T-helper 17 cell (primary cell): ENCODE measurements at regions not wholly inside any gene's neighbourhood (a gene's known extent, or its start where the extent isn't known, plus 50 kb on each side); places are given as distances from the start of the nearest gene placed in this dataset.
"Not testable (repeated sequence)": the region's sequence is repeated elsewhere in the genome, so short reads cannot be mapped to it uniquely, and the experiment has no call there.

Experiments used
- ATAC-seq: fragments of 150-1000 bp; cut with Tn5 transposase; 2 replicates; pipeline ENCODE4 v1.10.0; 2021; ENCODE audit warnings: mild to moderate bottlenecking, moderate library complexity
- DNase-seq, 3 donors: peaks; one replicate each; pipeline versions ENCODE4 v3.0.0 to v3.0.0-alpha.2; 2020 to 2021
- H3K9me3 ChIP-seq: one replicate; pipeline ENCODE4 v1.7.0; 2013; ENCODE audit warnings: low read length, mild to moderate bottlenecking; ENCODE audit not compliant: control insufficient read depth, poor library complexity, severe bottlenecking
- H3K27ac Mint-ChIP-seq: one replicate; pipeline ENCODE4 v1.8.0; 2022; ENCODE audit warnings: mild to moderate bottlenecking, moderate library complexity, mixed read lengths
- H3K27me3 Mint-ChIP-seq: one replicate; pipeline ENCODE4 v1.8.0; 2022; ENCODE audit warnings: mixed read lengths
- H3K36me3 Mint-ChIP-seq: one replicate; pipeline ENCODE4 v1.8.0; 2022; ENCODE audit warnings: low read depth, mixed read lengths
- H3K4me1 Mint-ChIP-seq: one replicate; pipeline ENCODE4 v1.8.0; 2022; ENCODE audit warnings: mild to moderate bottlenecking, mixed read lengths
- H3K4me3 Mint-ChIP-seq: one replicate; pipeline ENCODE4 v1.8.0; 2022; ENCODE audit warnings: mild to moderate bottlenecking, moderate library complexity, mixed read lengths

GRCh38 chr4:11976726-11977263 is 548.1 kb upstream of the HS3ST1 start:
- H3K36me3 Mint-ChIP-seq: no peaks in the 10 kb centered on the region
- ATAC-seq: no peak
- no peaks in the 10 kb centered on the region for H3K9me3 ChIP-seq
- H3K4me1 Mint-ChIP-seq: no peaks in the 10 kb centered on the region
- no peak for DNase-seq
- H3K27ac Mint-ChIP-seq: no peak overlapping the region
- H3K27me3 Mint-ChIP-seq: no peaks in the 10 kb centered on the region
- H3K4me3 Mint-ChIP-seq: no peak overlapping the region

GRCh38 chr4:11973270-11973669 is 544.6 kb upstream of the HS3ST1 start:
- no peak for DNase-seq
- no peaks in the 10 kb centered on the region for H3K36me3 Mint-ChIP-seq
- no peaks in the 10 kb centered on the region for H3K4me1 Mint-ChIP-seq

GRCh38 chr4:11970754-11971153 is 542.1 kb upstream of the HS3ST1 start:
- DNase-seq (no peak), ATAC-seq (no peak)
- no peaks in the 10 kb centered on the region for H3K4me1 Mint-ChIP-seq
- H3K9me3 ChIP-seq: no peaks in the 10 kb centered on the region
- no peak overlapping the region for H3K4me3 Mint-ChIP-seq
- H3K27ac Mint-ChIP-seq: no peak overlapping the region
- H3K36me3 Mint-ChIP-seq: no peaks in the 10 kb centered on the region
- H3K27me3 Mint-ChIP-seq: no peaks in the 10 kb centered on the region

More at GRCh38 chr4:11973270-11973669, 544.6 kb upstream of the HS3ST1 start:
- H3K9me3 ChIP-seq: no peaks in the 10 kb centered on the region
- no peak for ATAC-seq
- Mint-ChIP-seq H3K4me3 (no peak overlapping the region), H3K27me3 (no peaks in the 10 kb centered on the region), H3K27ac (no peak overlapping the region)

GRCh38 chr4:11966782-11967181 is 538.1 kb upstream of the HS3ST1 start:
- Mint-ChIP-seq H3K4me1 (no peaks in the 10 kb centered on the region), H3K27me3 (no peaks in the 10 kb centered on the region), H3K4me3 (no peak overlapping the region), H3K27ac (no peak overlapping the region), H3K36me3 (no peaks in the 10 kb centered on the region)
- DNase-seq (no peak), ATAC-seq (no peak)
- H3K9me3 ChIP-seq: no peaks in the 10 kb centered on the region

GRCh38 chr4:11954093-11954492 is 525.4 kb upstream of the HS3ST1 start:
- no peak for ATAC-seq
- Mint-ChIP-seq H3K36me3 (no peaks in the 10 kb centered on the region), H3K4me3 (no peak overlapping the region)

GRCh38 chr4:11949355-11949754 is 520.7 kb upstream of the HS3ST1 start:
- Mint-ChIP-seq H3K27ac (no peak overlapping the region), H3K4me3 (no peak overlapping the region), H3K27me3 (no peaks in the 10 kb centered on the region), H3K36me3 (no peaks in the 10 kb centered on the region), H3K4me1 (no peaks in the 10 kb centered on the region)
- no peak for ATAC-seq
- H3K9me3 ChIP-seq: no peaks in the 10 kb centered on the region
- no peak for DNase-seq

More at GRCh38 chr4:11954093-11954492, 525.4 kb upstream of the HS3ST1 start:
- no peaks in the 10 kb centered on the region for H3K9me3 ChIP-seq
- H3K27me3 Mint-ChIP-seq: no peaks in the 10 kb centered on the region
- no peak for DNase-seq
- H3K27ac Mint-ChIP-seq: no peak overlapping the region
- no peaks in the 10 kb centered on the region for H3K4me1 Mint-ChIP-seq

- DNase-seq, ATAC-seq, H3K9me3 ChIP-seq, H3K4me1 Mint-ChIP-seq, H3K36me3 Mint-ChIP-seq, H3K4me3 Mint-ChIP-seq, H3K27me3 Mint-ChIP-seq, H3K27ac Mint-ChIP-seq: not testable (repeated sequence)
These were observed 518.9 kb upstream of the HS3ST1 start for GRCh38 chr4:11947629-11948028.

- Mint-ChIP-seq H3K27me3 (no peaks in the 10 kb centered on the region), H3K4me3 (no peak overlapping the region), H3K36me3 (no peaks in the 10 kb centered on the region), H3K27ac (no peak overlapping the region), H3K4me1 (no peaks in the 10 kb centered on the region)
- no peaks in the 10 kb centered on the region for H3K9me3 ChIP-seq
- no peak for ATAC-seq
- DNase-seq: no peak
These were observed 509.2 kb upstream of the HS3ST1 start for GRCh38 chr4:11937941-11938340.

- ATAC-seq: no peak
- no peaks in the 10 kb centered on the region for H3K4me1 Mint-ChIP-seq
- H3K36me3 Mint-ChIP-seq: no peaks in the 10 kb centered on the region
- DNase-seq: no peak
- no peak overlapping the region for H3K4me3 Mint-ChIP-seq
- H3K27ac Mint-ChIP-seq: no peak overlapping the region
- H3K27me3 Mint-ChIP-seq: no peaks in the 10 kb centered on the region
- no peaks in the 10 kb centered on the region for H3K9me3 ChIP-seq
These were observed 502.6 kb upstream of the HS3ST1 start for GRCh38 chr4:11931266-11931820.

GRCh38 chr4:11929080-11929479 is 500.4 kb upstream of the HS3ST1 start:
- ATAC-seq (no peak), DNase-seq (no peak)
- Mint-ChIP-seq H3K27ac (no peak overlapping the region), H3K36me3 (no peaks in the 10 kb centered on the region), H3K27me3 (no peaks in the 10 kb centered on the region), H3K4me1 (no peaks in the 10 kb centered on the region), H3K4me3 (no peak overlapping the region)
- no peaks in the 10 kb centered on the region for H3K9me3 ChIP-seq

- no peaks in the 10 kb centered on the region for H3K4me1 Mint-ChIP-seq
These were observed 490.6 kb upstream of the HS3ST1 start for GRCh38 chr4:11919316-11919715.

GRCh38 chr4:11914406-11914805 is 485.7 kb upstream of the HS3ST1 start:
- H3K4me3 Mint-ChIP-seq: no peak overlapping the region
- H3K36me3 Mint-ChIP-seq: no peaks in the 10 kb centered on the region
- DNase-seq (no peak), ATAC-seq (no peak)
- H3K9me3 ChIP-seq: no peaks in the 10 kb centered on the region
- H3K4me1 Mint-ChIP-seq: no peaks in the 10 kb centered on the region
- no peaks in the 10 kb centered on the region for H3K27me3 Mint-ChIP-seq
- no peak overlapping the region for H3K27ac Mint-ChIP-seq

More at GRCh38 chr4:11919316-11919715, 490.6 kb upstream of the HS3ST1 start:
- no peak overlapping the region for H3K4me3 Mint-ChIP-seq
- H3K27ac Mint-ChIP-seq: no peak overlapping the region
- DNase-seq: no peak
- no peaks in the 10 kb centered on the region for H3K27me3 Mint-ChIP-seq
- H3K9me3 ChIP-seq: no peaks in the 10 kb centered on the region
- no peak for ATAC-seq
- no peaks in the 10 kb centered on the region for H3K36me3 Mint-ChIP-seq

GRCh38 chr4:11912886-11913285 is 484.2 kb upstream of the HS3ST1 start:
- ATAC-seq (no peak), DNase-seq (no peak)
- Mint-ChIP-seq H3K4me3 (no peak overlapping the region), H3K27me3 (no peaks in the 10 kb centered on the region), H3K36me3 (no peaks in the 10 kb centered on the region), H3K4me1 (no peaks in the 10 kb centered on the region), H3K27ac (no peak overlapping the region)
- H3K9me3 ChIP-seq: no peaks in the 10 kb centered on the region

- ATAC-seq: no peak
- no peak overlapping the region for H3K4me3 Mint-ChIP-seq
- no peaks in the 10 kb centered on the region for H3K4me1 Mint-ChIP-seq
These were observed 482.1 kb upstream of the HS3ST1 start for GRCh38 chr4:11910812-11911211.

More at GRCh38 chr4:11910812-11911211, 482.1 kb upstream of the HS3ST1 start:
- Mint-ChIP-seq H3K27me3 (no peaks in the 10 kb centered on the region), H3K36me3 (no peaks in the 10 kb centered on the region), H3K27ac (no peak overlapping the region)
- no peak for DNase-seq
- H3K9me3 ChIP-seq: no peaks in the 10 kb centered on the region
